ENCODE measurements at regions not wholly inside any gene's neighbourhood (a gene's known extent, or its start where the extent isn't known, plus 50 kb on each side); places are given as distances from the start of the nearest gene placed in this dataset.

GRCh38 chr19:29890392-29890791 lies 51.6 kb upstream of the URI1 start:
- WGBS (ENCODE audit: extremely low coverage, insufficient read length, low lambda C conversion rate), result no CpG with 5 or more reads among the region's 1 CpG
- peaks cover 3% of the 10 kb centered on the region for H3K27me3 Mint-ChIP-seq (ENCODE audit: low read depth)

More at GRCh38 chr19:29890392-29890791, 51.6 kb upstream of the URI1 start:
- H3K36me3 Mint-ChIP-seq (ENCODE audit: insufficient read depth in 1 of 3, low read depth in 3 of 3), result no peaks in the 10 kb centered on the region; a peak in 1 of 7 replicates
- H3K27me3 ChIP-seq (ENCODE audit: insufficient read depth, low read length), result no peaks in the 10 kb centered on the region
- no peaks in the 10 kb centered on the region for H3K9me3 ChIP-seq (ENCODE audit: control insufficient read depth, low read depth, low read length)
- no peak overlapping the region for H3K18ac ChIP-seq (ENCODE audit: insufficient read length, low read depth, low read length)
- H2BK15ac ChIP-seq (ENCODE audit: low read depth, low read length), result no peak overlapping the region
- no peaks in the 10 kb centered on the region for H3K79me2 ChIP-seq (ENCODE audit: insufficient read depth, low read length)
- no peak overlapping the region for H3K56ac ChIP-seq (ENCODE audit: insufficient read length, low read depth, low read length)
- DNase-seq, result no peak
- H3K4me3 Mint-ChIP-seq, result no peak overlapping the region
- no peaks in the 10 kb centered on the region for H3K79me1 ChIP-seq (ENCODE audit: insufficient read depth, low read depth, low read length, poor library complexity, severe bottlenecking)
- H3T11ph ChIP-seq (ENCODE audit: low read length), result no peak overlapping the region
- H2BK120ac ChIP-seq (ENCODE audit: low read depth, low read length, poor library complexity, severe bottlenecking), result no peak overlapping the region
- H3K9me3 Mint-ChIP-seq, result no peaks in the 10 kb centered on the region; a peak in 1 of 5 replicates
- H3K23me2 ChIP-seq (ENCODE audit: insufficient read length, low read depth, low read length, poor library complexity, severe bottlenecking), result no peaks in the 10 kb centered on the region
- no peak overlapping the region for H2BK12ac ChIP-seq (ENCODE audit: insufficient read length, low read depth, low read length)
- H3K9ac ChIP-seq (ENCODE audit: extremely low read depth, insufficient read length, low read length), result no peak overlapping the region
- no peak overlapping the region for H2AFZ ChIP-seq (ENCODE audit: low read length)
- no peak overlapping the region for H4K5ac ChIP-seq (ENCODE audit: insufficient read length, low read depth, low read length)
- 0 out of 4 replicates have a peak, but pooled peaks cover 0 to 2% of the 10 kb centered on the region in 2 experiments for H3K4me1 Mint-ChIP-seq
- no peak overlapping the region for H2BK20ac ChIP-seq (ENCODE audit: low read depth, low read length, poor library complexity, severe bottlenecking)
- no peaks in the 10 kb centered on the region for H4K20me1 ChIP-seq (ENCODE audit: control insufficient read depth, insufficient read depth, insufficient read length)
- H2AK5ac ChIP-seq (ENCODE audit: insufficient read length, low read length), result no peak overlapping the region
- no peak overlapping the region for H3K23ac ChIP-seq (ENCODE audit: insufficient read length, low read depth, low read length)
- H3K4me2 ChIP-seq (ENCODE audit: insufficient read depth, insufficient read length, low read length), result no peak overlapping the region
- H3K27ac ChIP-seq (ENCODE audit: insufficient read length, low read depth, low read length), result no peak overlapping the region
- no peak overlapping the region for H2BK5ac ChIP-seq (ENCODE audit: insufficient read length, low read length)
- TF ChIP-seq CTCF (conservative IDR thresholded peaks at IDR 0.05), result no peak
- H4K91ac ChIP-seq (ENCODE audit: insufficient read length, low read depth, low read length), result no peak overlapping the region
- H3K14ac ChIP-seq (ENCODE audit: insufficient read depth, low read length), result no peak overlapping the region
- no peak overlapping the region for H3K27ac Mint-ChIP-seq
- H3K4ac ChIP-seq (ENCODE audit: low read depth, low read length), result no peak overlapping the region
- H4K8ac ChIP-seq (replicated peaks; ENCODE audit: insufficient read length, low read depth, low read length), result no peak overlapping the region
- no peaks in the 10 kb centered on the region; the same call in 1 of the 2 replicates for H3K4me1 ChIP-seq (ENCODE audit: insufficient read depth, low read length)

Measured in H9 (cell line).